Smooth muscle cell (in vitro differentiated cells): ENCODE measurements at regions not wholly inside any gene's neighbourhood (a gene's known extent, or its start where the extent isn't known, plus 50 kb on each side); places are given as distances from the start of the nearest gene placed in this dataset.

Source experiments
- DNase-seq: peaks from one replicate; lab custom pipeline; 2025; ENCODE audit not compliant: unreplicated experiment; lab: John Stamatoyannopoulos, UW
- H2AFZ ChIP-seq: fragments of 200-600 bp; sonication (generic); 2 replicates; pipeline ENCODE4 v1.6.0; 2016; ENCODE audit warnings: antibody characterized with exemption, low read depth, mild to moderate bottlenecking
- H3F3A ChIP-seq: fragments of 200-600 bp; sonication (generic); 2 replicates; pipeline ENCODE4 v1.6.0; 2017; ENCODE audit warnings: antibody characterized with exemption, low read depth
- H3K27ac ChIP-seq: fragments of 200-600 bp; sonication (generic); 2 replicates; pipeline ENCODE4 v1.5.1; 2016; ENCODE audit warnings: low read depth, mild to moderate bottlenecking
- H3K27me3 ChIP-seq: fragments of 200-600 bp; sonication (generic); 2 replicates; pipeline ENCODE4 v1.6.1; 2016; ENCODE audit warnings: low read depth, mild to moderate bottlenecking
- H3K36me3 ChIP-seq: fragments of 200-600 bp; sonication (generic); 2 replicates; pipeline ENCODE4 v1.5.1; 2016; ENCODE audit warnings: low read depth
- H3K4me1 ChIP-seq: fragments of 200-600 bp; sonication (generic); 2 replicates; pipeline ENCODE4 v1.5.1; 2016; ENCODE audit warnings: low read depth
- H3K4me2 ChIP-seq: fragments of 200-600 bp; sonication (generic); 2 replicates; pipeline ENCODE4 v1.6.0; 2016; ENCODE audit warnings: mild to moderate bottlenecking
- H3K4me3 ChIP-seq: fragments of 200-600 bp; sonication (generic); 2 replicates; pipeline ENCODE4 v1.5.1; 2016; ENCODE audit warnings: mild to moderate bottlenecking
- H3K79me2 ChIP-seq: fragments of 200-600 bp; sonication (generic); 2 replicates; pipeline ENCODE4 v1.6.0; 2016; ENCODE audit warnings: low read depth, mild to moderate bottlenecking
- H3K9ac ChIP-seq: fragments of 200-600 bp; sonication (generic); 2 replicates; pipeline ENCODE4 v1.6.0; 2016; ENCODE audit warnings: low read depth
- H3K9me3 ChIP-seq: fragments of 200-600 bp; sonication (generic); replicated peaks from 2 replicates; pipeline ENCODE4 v1.5.1; 2016; ENCODE audit warnings: low read depth
- H4K20me1 ChIP-seq: fragments of 200-600 bp; sonication (generic); 2 replicates; pipeline ENCODE4 v1.6.0; 2016; ENCODE audit warnings: low read depth
- WGBS: methylation state at CpG from one replicate; pipeline ENCODE4 v1.1.7; 2016; ENCODE audit warnings: low lambda C conversion rate; 5-methylcytosine and 5-hydroxymethylcytosine counted together
- TF ChIP-seq, protein P1 (sequence below): fragments of 200-600 bp; sonication (generic); IDR thresholded peaks from 2 replicates; pipeline ENCODE4 v1.5.1; 2017; ENCODE audit warnings: borderline replicate concordance, mild to moderate bottlenecking, antibody characterized with exemption; ENCODE audit not compliant: insufficient read depth, poor library complexity, severe bottlenecking

DNA sequence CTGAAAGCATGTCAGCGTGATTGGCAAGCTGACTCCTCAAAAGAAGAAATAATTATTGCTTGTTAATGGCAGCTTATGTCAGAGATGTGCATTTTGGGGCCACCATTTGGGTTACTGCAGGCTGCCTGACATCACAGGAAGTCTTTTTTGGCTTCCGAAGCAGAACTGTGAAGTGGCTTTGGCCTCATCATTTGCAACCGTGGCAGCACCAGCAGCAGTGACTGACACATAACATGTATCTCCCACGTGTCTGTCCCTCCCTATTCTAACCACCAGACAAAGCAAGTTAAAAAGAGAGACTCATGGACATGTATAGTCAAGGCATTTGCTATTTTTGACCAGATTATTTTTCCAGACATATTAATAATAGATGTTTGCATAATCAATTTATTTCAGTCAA lies 488.7 kb upstream of the ACVR2A start:
- H3K27ac ChIP-seq = no peak overlapping the region
- H3F3A ChIP-seq = no peaks in the 10 kb centered on the region
- H2AFZ ChIP-seq = no peak overlapping the region
- no peaks in the 10 kb centered on the region for H3K27me3 ChIP-seq
- H3K79me2 ChIP-seq = no peaks in the 10 kb centered on the region
- no peaks in the 10 kb centered on the region for H3K36me3 ChIP-seq
- no peaks in the 10 kb centered on the region for H3K9me3 ChIP-seq
- no peaks in the 10 kb centered on the region for H4K20me1 ChIP-seq
- TF ChIP-seq, protein P1, sequence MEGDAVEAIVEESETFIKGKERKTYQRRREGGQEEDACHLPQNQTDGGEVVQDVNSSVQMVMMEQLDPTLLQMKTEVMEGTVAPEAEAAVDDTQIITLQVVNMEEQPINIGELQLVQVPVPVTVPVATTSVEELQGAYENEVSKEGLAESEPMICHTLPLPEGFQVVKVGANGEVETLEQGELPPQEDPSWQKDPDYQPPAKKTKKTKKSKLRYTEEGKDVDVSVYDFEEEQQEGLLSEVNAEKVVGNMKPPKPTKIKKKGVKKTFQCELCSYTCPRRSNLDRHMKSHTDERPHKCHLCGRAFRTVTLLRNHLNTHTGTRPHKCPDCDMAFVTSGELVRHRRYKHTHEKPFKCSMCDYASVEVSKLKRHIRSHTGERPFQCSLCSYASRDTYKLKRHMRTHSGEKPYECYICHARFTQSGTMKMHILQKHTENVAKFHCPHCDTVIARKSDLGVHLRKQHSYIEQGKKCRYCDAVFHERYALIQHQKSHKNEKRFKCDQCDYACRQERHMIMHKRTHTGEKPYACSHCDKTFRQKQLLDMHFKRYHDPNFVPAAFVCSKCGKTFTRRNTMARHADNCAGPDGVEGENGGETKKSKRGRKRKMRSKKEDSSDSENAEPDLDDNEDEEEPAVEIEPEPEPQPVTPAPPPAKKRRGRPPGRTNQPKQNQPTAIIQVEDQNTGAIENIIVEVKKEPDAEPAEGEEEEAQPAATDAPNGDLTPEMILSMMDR = no peak
- DNase-seq = no peak
- 84% methylated on average over 4 of the region's 4 CpGs for WGBS
- H3K4me1 ChIP-seq = no peaks in the 10 kb centered on the region
- H3K4me2 ChIP-seq = no peak overlapping the region
- no peak overlapping the region for H3K4me3 ChIP-seq
- H3K9ac ChIP-seq = no peak overlapping the region

DNA sequence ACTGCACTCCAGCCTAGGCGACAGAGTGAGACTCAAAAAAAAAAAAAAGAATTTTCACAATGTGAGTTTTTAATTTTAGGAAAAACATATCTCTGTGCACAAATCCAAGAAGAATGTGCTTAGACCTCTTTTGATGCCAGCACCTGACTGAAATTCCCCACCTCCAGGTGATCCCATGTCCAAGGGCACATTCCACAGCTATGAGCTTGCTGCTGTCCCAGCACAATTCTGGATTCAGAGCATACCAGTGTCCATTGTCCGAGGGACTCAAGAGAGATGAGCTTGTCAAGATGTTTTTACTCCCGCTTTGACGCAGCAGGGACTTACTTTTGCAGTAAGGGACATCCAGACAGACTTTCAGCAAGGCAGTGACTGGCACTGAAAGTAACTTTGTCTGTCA lies 489.1 kb upstream of the ACVR2A start:
- Histone ChIP-seq H3F3A (no peaks in the 10 kb centered on the region), H3K36me3 (no peaks in the 10 kb centered on the region), H3K27ac (no peak overlapping the region), H3K4me2 (no peak overlapping the region), H3K27me3 (no peaks in the 10 kb centered on the region), H2AFZ (no peak overlapping the region), H3K4me3 (no peak overlapping the region), H3K9me3 (no peaks in the 10 kb centered on the region), H4K20me1 (no peaks in the 10 kb centered on the region), H3K4me1 (no peaks in the 10 kb centered on the region), H3K9ac (no peak overlapping the region), H3K79me2 (no peaks in the 10 kb centered on the region)
- 84% methylated on average over 4 of the region's 4 CpGs for WGBS
- no peak for DNase-seq
- TF ChIP-seq, protein P1 = no peak

DNA sequence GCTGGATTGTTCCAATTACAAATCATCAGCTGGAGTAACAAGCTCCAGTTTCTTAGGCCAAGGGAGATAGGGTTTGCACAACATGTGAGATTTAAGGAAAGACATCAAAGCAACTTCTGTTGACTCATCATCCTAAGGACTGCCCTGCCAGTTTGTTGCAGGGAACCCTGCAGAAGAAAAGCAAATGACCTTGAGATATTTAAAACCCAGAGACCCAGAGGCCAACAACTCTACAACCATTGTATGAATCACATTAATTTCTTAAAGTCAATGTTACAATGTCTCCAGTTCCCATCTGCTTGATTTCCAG lies 491.8 kb upstream of the ACVR2A start:
- H2AFZ ChIP-seq = no peak overlapping the region
- TF ChIP-seq, protein P1 = no peak
- H3K79me2 ChIP-seq = no peaks in the 10 kb centered on the region
- H3K9me3 ChIP-seq = no peaks in the 10 kb centered on the region
- H3K4me3 ChIP-seq = no peak overlapping the region
- no peak overlapping the region for H3K27ac ChIP-seq
- no peaks in the 10 kb centered on the region for H3K27me3 ChIP-seq
- H3K9ac ChIP-seq = no peak overlapping the region
- H3K4me1 ChIP-seq = no peaks in the 10 kb centered on the region
- H3F3A ChIP-seq = no peaks in the 10 kb centered on the region
- H3K36me3 ChIP-seq = no peaks in the 10 kb centered on the region
- no peak overlapping the region for H3K4me2 ChIP-seq
- H4K20me1 ChIP-seq = no peaks in the 10 kb centered on the region
- no peak for DNase-seq

DNA sequence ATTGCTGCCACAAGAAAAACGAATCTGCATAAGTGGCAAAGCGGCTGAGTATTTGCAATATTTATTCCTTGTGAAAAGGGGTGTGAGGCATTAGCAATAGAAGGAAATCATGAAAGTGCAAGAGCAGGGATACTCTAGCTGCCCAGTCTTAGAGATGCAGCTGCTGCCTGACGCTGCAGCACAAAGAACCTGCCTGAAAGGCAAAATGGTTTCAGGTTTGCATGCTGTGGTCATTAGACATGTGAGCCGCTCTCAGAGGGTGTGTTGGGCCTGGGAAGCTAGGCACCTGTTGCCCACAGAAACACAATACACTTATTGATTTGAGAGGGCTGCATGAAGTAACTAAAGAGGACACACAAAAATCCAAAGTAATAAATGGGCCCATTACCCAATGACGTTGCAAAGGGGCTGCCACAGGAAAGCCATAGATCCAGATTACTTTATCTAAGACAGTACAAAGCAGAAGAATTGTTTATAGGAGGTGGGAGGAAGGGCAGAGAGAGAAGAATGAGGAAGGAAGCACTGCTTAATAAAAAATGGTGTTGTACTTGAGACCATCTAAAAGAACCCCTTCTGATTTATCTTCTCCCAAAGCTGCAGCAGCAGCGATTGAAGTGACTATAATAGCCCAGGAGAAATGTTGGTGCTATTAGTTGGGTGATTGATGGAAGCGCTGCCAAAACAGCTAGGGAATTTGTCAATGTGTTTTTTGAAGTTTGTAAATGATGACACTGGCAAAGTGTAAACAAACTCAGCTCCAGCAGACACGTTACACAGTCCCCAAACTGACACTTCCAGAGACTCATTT lies 492.4 kb upstream of the ACVR2A start:
- TF ChIP-seq, protein P1 = no peak
- H4K20me1 ChIP-seq = no peaks in the 10 kb centered on the region
- H3K9ac ChIP-seq = no peak overlapping the region
- H3K4me2 ChIP-seq = no peak overlapping the region
- no peaks in the 10 kb centered on the region for H3F3A ChIP-seq
- H3K4me3 ChIP-seq = no peak overlapping the region
- H2AFZ ChIP-seq = no peak overlapping the region
- H3K27ac ChIP-seq = no peak overlapping the region
- no peaks in the 10 kb centered on the region for H3K36me3 ChIP-seq
- H3K27me3 ChIP-seq = no peaks in the 10 kb centered on the region
- H3K4me1 ChIP-seq = no peaks in the 10 kb centered on the region
- WGBS = 75% methylated on average over 8 of the region's 8 CpGs
- no peaks in the 10 kb centered on the region for H3K9me3 ChIP-seq
- H3K79me2 ChIP-seq = no peaks in the 10 kb centered on the region
- DNase-seq = no peak
